IPS-20b (cell line): ENCODE measurements at regions not wholly inside any gene's neighbourhood (a gene's known extent, or its start where the extent isn't known, plus 50 kb on each side); places are given as distances from the start of the nearest gene placed in this dataset.

ENCODE experiments used
- H3K27ac ChIP-seq: one replicate; pipeline ENCODE4 v1.5.1; 2013; ENCODE audit warnings: low read length
- H3K27me3 ChIP-seq: 2 replicates; pipeline ENCODE4 v1.6.1; 2013; ENCODE audit warnings: mild to moderate bottlenecking, low read length, inconsistent platforms; ENCODE audit not compliant: insufficient read depth
- H3K36me3 ChIP-seq: 2 replicates; pipeline ENCODE4 v1.6.1; 2013; ENCODE audit warnings: low read depth, mild to moderate bottlenecking, inconsistent platforms, low read length, moderate library complexity; ENCODE audit not compliant: insufficient read depth
- H3K4me1 ChIP-seq: 2 replicates; pipeline ENCODE4 v1.6.1; 2013; ENCODE audit warnings: mild to moderate bottlenecking, control low read depth, inconsistent platforms, low read length, moderate library complexity; ENCODE audit not compliant: insufficient read depth
- H3K4me3 ChIP-seq: 2 replicates; pipeline ENCODE4 v1.5.1; 2013; ENCODE audit warnings: mild to moderate bottlenecking, low read length, inconsistent platforms
- H3K9ac ChIP-seq: 2 replicates; pipeline ENCODE4 v1.6.1; 2013; ENCODE audit warnings: low read depth, mild to moderate bottlenecking, inconsistent platforms, low read length, moderate library complexity
- H3K9me3 ChIP-seq: 2 replicates; pipeline ENCODE4 v1.6.1; 2013; ENCODE audit warnings: mild to moderate bottlenecking, low read depth, low read length, inconsistent platforms; ENCODE audit not compliant: insufficient read depth

DNA sequence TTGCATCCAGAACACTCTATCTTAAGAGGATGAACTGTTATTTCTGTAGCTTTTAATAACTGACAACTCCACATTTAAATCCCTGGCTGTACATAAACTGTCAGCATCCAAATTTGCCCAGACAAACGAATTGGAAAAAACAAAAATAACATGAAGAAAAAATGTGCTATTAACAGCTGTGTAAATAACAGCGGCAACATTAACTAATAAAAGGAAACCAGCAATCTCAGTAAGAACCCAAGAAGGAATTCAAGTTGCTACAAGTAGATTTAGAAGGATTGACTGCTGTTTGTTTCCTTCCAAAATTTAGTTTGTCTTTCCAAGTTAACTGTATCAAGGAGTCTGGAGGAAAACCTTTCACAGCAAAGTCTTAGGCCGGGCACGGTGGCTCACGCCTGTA is 550.6 kb upstream of the MDFIC2 start:
- H3K36me3 ChIP-seq = no peaks in the 10 kb centered on the region

DNA sequence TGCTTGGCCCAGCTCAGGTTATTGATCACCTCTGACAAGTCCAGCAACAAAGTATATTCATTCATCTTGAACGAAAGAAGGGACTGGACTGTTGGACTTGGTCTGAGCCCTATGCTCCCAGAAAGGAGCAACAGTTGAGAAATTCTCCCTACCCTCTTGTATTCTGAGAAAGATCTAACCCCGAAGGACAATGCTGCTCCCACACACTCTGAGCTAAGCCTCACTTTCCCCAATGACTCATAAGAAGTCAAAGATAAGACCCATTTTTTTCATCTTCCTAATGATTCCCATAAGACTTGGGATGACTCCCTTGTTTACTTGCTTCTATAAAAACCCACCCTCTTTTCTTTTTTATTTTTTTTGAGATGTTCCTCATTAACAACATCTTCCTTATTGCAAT is 549.4 kb upstream of the MDFIC2 start:
- Histone ChIP-seq H3K9ac (no peak overlapping the region), H3K9me3 (no peaks in the 10 kb centered on the region), H3K27me3 (no peaks in the 10 kb centered on the region), H3K4me1 (peaks cover 13% of the 10 kb centered on the region; the same call in 1 of the 2 replicates), H3K36me3 (no peaks in the 10 kb centered on the region), H3K27ac (no peak overlapping the region), H3K4me3 (no peak overlapping the region)

More for the DNA sequence above, 550.6 kb upstream of the MDFIC2 start:
- Histone ChIP-seq H3K27me3 (no peaks in the 10 kb centered on the region), H3K4me3 (no peak overlapping the region), H3K9me3 (no peaks in the 10 kb centered on the region), H3K27ac (no peak overlapping the region), H3K9ac (no peak overlapping the region), H3K4me1 (peaks cover 12% of the 10 kb centered on the region; the same call in 1 of the 2 replicates)

DNA sequence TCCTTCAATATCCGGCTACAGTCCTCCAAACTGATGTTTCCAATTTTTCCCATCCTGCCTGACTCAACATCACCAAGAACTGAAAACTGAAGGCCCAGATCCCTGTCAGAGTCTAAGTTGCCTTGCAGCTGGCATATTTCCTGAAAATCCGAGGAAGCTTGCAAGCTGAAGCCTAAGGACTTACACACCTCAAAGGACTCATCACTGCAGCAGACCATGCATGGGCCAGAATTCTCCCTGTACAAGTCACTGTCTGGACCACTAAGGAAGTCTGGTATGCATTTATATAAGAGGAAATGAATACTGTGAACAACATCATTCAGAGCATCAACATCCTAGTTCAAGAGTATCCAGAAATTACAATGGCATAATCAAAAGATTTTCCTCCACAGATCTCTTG is 548.8 kb upstream of the MDFIC2 start:
- Histone ChIP-seq H3K4me3 (no peak overlapping the region), H3K27ac (no peak overlapping the region), H3K36me3 (no peaks in the 10 kb centered on the region), H3K27me3 (no peaks in the 10 kb centered on the region), H3K9me3 (no peaks in the 10 kb centered on the region), H3K9ac (no peak overlapping the region), H3K4me1 (peaks cover 13% of the 10 kb centered on the region; the same call in 1 of the 2 replicates)

DNA sequence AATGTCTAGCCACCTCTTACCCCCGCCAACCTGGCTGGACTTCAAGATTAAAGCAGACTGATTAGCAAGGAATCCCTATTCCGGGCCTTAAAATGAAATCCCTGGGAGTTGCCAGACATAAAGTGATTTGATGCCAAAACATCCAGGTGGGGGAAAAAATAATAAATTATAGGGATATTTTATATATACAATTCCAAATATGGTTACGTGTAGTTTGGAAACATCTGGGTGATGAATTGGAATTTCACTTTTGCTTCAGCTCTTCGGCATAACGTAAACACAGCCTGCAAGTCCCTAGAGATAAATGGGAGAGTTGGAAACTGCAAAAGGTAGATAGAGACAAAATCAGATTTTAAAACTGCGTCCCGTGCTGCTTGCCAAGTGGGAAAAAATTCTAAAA is 545.5 kb upstream of the MDFIC2 start:
- H3K9ac ChIP-seq = no peak overlapping the region
- H3K4me3 ChIP-seq = no peak overlapping the region
- peaks cover 32% of the 10 kb centered on the region for H3K4me1 ChIP-seq
- no peaks in the 10 kb centered on the region for H3K27me3 ChIP-seq
- no peak overlapping the region for H3K27ac ChIP-seq
- H3K36me3 ChIP-seq = no peaks in the 10 kb centered on the region
- no peaks in the 10 kb centered on the region for H3K9me3 ChIP-seq

DNA sequence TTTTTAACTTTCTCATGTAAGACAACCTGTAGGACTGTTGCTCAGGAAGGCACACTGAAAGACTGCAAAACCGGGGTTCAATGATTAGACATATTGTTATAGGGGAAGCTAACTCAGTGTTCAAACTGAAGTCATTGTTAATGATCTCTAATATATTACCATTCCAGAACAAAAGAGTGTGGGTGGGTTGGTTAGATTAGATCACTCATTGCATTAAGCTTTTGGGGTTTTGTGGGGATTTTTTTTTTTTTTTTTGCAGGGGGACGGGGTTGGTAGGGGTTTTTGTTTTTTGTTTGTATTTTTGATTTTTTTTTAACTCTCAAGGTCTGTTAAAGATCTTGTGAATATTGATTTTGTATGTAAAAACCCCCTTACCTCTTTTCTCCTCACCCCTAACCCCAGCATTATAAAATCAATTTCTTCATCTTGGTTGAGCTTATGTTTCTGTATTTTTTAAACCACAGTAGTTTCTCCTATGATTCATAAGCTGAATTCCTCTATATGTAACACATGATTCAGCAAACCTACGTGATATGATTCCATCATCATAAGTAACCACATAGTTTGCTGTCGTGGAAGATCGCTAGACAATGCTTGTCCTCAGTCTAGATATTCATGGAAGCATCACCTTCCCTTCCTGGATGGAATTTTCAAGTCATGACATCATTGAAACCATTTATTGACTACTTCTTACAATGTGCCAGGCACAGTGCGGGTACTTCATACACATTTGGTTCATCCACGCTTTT is 544.1 kb upstream of the MDFIC2 start:
- Histone ChIP-seq H3K36me3 (no peaks in the 10 kb centered on the region), H3K9me3 (no peaks in the 10 kb centered on the region), H3K4me1 (peaks cover 32% of the 10 kb centered on the region), H3K27ac (no peak overlapping the region), H3K27me3 (no peaks in the 10 kb centered on the region), H3K4me3 (no peak overlapping the region), H3K9ac (no peak overlapping the region)

GRCh38 chr3:70855149-70855548 is 542.7 kb upstream of the MDFIC2 start:
- Histone ChIP-seq H3K4me1 (peaks cover 35% of the 10 kb centered on the region), H3K4me3 (no peak overlapping the region), H3K27me3 (no peaks in the 10 kb centered on the region), H3K9me3 (no peaks in the 10 kb centered on the region), H3K27ac (no peak overlapping the region), H3K9ac (no peak overlapping the region), H3K36me3 (no peaks in the 10 kb centered on the region)

DNA sequence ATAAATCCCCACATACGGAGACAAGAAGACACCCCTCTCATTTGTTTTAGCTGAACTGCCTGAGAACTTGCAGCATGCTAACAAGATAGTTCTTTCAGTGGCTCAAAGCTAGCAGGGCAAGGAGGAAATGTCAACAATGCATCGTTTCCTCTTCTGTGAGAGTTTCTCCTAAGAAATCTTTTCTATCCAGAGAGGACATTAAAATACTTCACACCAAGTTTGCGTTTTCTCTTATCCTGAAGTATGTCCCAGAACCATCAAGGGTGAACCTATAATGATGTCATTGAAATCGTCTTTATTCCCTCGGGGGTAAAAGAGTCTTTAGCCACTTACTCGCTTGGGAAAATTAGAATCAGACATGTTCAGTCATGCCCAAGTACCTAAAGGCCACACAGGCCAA is 541.7 kb upstream of the MDFIC2 start:
- H3K36me3 ChIP-seq = no peaks in the 10 kb centered on the region
- no peak overlapping the region for H3K9ac ChIP-seq
- H3K9me3 ChIP-seq = no peaks in the 10 kb centered on the region
- peaks cover 34% of the 10 kb centered on the region for H3K4me1 ChIP-seq
- no peaks in the 10 kb centered on the region for H3K27me3 ChIP-seq
- no peak overlapping the region for H3K4me3 ChIP-seq
- no peak overlapping the region for H3K27ac ChIP-seq

DNA sequence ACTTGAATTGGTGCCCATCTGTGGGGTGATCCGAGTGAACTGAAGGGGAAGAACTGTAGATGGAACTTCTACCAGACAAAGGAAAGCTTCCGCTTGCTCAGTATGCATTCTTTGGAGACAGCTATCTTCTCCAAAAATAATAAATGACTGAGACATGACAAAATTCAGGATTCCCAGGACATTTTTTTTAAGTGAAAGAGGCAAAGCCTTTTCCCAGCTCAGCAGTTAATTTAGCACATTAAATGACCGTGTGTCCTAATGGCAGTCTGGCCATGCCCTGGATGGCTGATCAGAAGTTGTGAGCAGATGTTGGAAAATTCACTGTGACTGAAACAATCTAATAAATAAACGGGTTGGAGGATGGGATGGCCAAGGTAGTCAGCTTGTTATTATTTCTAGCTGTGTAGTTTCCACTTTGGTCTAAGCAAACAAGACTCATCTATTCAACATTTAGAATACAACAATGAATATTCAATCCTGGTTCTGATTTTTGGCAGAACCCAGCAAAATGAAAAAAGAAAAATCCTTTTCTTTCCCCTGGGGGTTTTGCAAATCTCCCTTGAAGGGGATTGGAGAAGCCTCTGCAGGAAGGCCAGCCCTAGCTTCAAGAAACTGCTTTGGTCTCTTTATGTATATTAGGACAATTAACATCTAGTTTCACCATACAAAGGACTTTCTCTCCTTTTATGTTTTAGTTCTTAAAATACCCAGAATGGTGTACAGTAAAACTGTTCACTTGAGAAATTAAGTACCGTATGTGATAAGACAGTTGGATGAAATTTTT is 540.9 kb upstream of the MDFIC2 start:
- no peak overlapping the region for H3K4me3 ChIP-seq
- 0 out of 2 replicates have a peak overlapping the region, but pooled peaks have one; percentile 7 for H3K9ac ChIP-seq
- H3K9me3 ChIP-seq = no peaks in the 10 kb centered on the region
- peaks cover 28% of the 10 kb centered on the region for H3K4me1 ChIP-seq
- H3K36me3 ChIP-seq = no peaks in the 10 kb centered on the region
- H3K27ac ChIP-seq = no peak overlapping the region
- H3K27me3 ChIP-seq = no peaks in the 10 kb centered on the region

GRCh38 chr3:70849911-70850699 is 537.7 kb upstream of the MDFIC2 start:
- H3K27ac ChIP-seq = no peak overlapping the region
- peaks cover 25% of the 10 kb centered on the region for H3K4me1 ChIP-seq
- no peak overlapping the region for H3K9ac ChIP-seq
- H3K36me3 ChIP-seq = no peaks in the 10 kb centered on the region
- no peaks in the 10 kb centered on the region for H3K27me3 ChIP-seq
- no peaks in the 10 kb centered on the region for H3K9me3 ChIP-seq
- no peak overlapping the region for H3K4me3 ChIP-seq

DNA sequence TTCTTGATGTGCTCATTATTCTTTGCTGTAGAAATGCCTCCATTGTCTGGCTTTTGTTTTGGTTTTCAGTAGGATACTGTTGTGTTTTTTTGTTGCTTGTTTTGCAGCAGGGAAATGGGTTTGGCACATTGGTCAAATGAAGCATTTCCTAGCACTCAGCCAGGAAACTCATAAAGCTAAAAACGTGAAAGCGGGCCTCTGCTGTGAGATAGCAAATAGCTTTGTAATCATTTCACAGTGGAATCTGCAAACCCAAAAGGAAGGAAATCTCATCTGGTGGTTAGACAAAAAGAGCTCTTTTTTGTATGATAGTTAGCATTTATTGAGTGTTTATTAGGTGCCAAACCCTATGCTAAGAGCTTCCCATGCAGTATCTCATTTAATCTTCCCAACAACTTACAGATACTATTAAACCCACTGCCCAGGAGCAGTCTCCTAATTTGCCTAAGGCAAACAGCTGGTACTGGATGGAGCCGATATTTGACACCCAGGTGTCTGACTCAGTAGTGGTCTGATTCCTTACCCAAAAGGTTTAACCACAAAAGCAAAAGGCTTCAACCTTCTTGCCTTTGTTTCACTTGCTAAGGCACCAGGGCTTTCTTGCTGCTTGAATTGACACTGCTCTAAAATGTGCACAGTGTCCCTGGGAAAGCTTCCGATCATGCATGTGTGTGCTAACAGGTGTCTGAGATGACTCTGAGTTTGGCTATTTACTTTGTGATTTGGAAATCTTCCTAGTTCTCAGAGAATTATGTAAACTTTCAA is 527.9 kb upstream of the MDFIC2 start:
- Histone ChIP-seq H3K4me3 (no peak overlapping the region), H3K4me1 (peaks cover 3% of the 10 kb centered on the region; the same call in 1 of the 2 replicates), H3K36me3 (no peaks in the 10 kb centered on the region), H3K9ac (no peak overlapping the region), H3K27ac (no peak overlapping the region), H3K27me3 (no peaks in the 10 kb centered on the region), H3K9me3 (no peaks in the 10 kb centered on the region)
